ENCODE measurements at regions not wholly inside any gene's neighbourhood (a gene's known extent, or its start where the extent isn't known, plus 50 kb on each side); places are given as distances from the start of the nearest gene placed in this dataset.

- H3K27me3 Mint-ChIP-seq: no peaks in the 10 kb centered on the region
- H3K4me3 Mint-ChIP-seq: no peak overlapping the region
- no peaks in the 10 kb centered on the region for H3K9me3 Mint-ChIP-seq (ENCODE audit: low read depth)
- no peaks in the 10 kb centered on the region for H3K36me3 Mint-ChIP-seq
- H3K4me1 Mint-ChIP-seq (ENCODE audit: low read depth): no peaks in the 10 kb centered on the region
- H3K27ac Mint-ChIP-seq: no peak overlapping the region
These were observed 1136.3 kb upstream of the B3GALT2 start for GRCh38 chr1:194322751-194323150.

- Mint-ChIP-seq H3K27me3 (no peaks in the 10 kb centered on the region), H3K4me3 (no peak overlapping the region), H3K9me3 (ENCODE audit: low read depth) (no peaks in the 10 kb centered on the region), H3K4me1 (ENCODE audit: low read depth) (no peaks in the 10 kb centered on the region), H3K27ac (no peak overlapping the region), H3K36me3 (no peaks in the 10 kb centered on the region)
These were observed 1132.4 kb upstream of the B3GALT2 start for GRCh38 chr1:194318790-194319280.

GRCh38 chr1:194309697-194310096 lies 1123.3 kb upstream of the B3GALT2 start:
- Mint-ChIP-seq H3K9me3 (ENCODE audit: low read depth) (no peaks in the 10 kb centered on the region), H3K27ac (no peak overlapping the region), H3K4me3 (no peak overlapping the region), H3K27me3 (no peaks in the 10 kb centered on the region), H3K36me3 (no peaks in the 10 kb centered on the region), H3K4me1 (ENCODE audit: low read depth) (no peaks in the 10 kb centered on the region)

GRCh38 chr1:194309269-194309668 lies 1122.9 kb upstream of the B3GALT2 start:
- no peaks in the 10 kb centered on the region for H3K36me3 Mint-ChIP-seq
- no peaks in the 10 kb centered on the region for H3K27me3 Mint-ChIP-seq
- no peaks in the 10 kb centered on the region for H3K4me1 Mint-ChIP-seq (ENCODE audit: low read depth)
- H3K4me3 Mint-ChIP-seq: no peak overlapping the region
- no peaks in the 10 kb centered on the region for H3K9me3 Mint-ChIP-seq (ENCODE audit: low read depth)
- H3K27ac Mint-ChIP-seq: no peak overlapping the region

- H3K4me3 Mint-ChIP-seq: no peak overlapping the region
- H3K9me3 Mint-ChIP-seq (ENCODE audit: low read depth): no peaks in the 10 kb centered on the region
- no peak overlapping the region for H3K27ac Mint-ChIP-seq
- H3K27me3 Mint-ChIP-seq: no peaks in the 10 kb centered on the region
- H3K4me1 Mint-ChIP-seq (ENCODE audit: low read depth): peaks cover 15% of the 10 kb centered on the region
- no peaks in the 10 kb centered on the region for H3K36me3 Mint-ChIP-seq
These were observed 1114.4 kb upstream of the B3GALT2 start for GRCh38 chr1:194300776-194301175.

- no peak overlapping the region for H3K4me3 Mint-ChIP-seq
- H3K36me3 Mint-ChIP-seq: no peaks in the 10 kb centered on the region
- H3K4me1 Mint-ChIP-seq (ENCODE audit: low read depth): peaks cover 19% of the 10 kb centered on the region
- H3K27me3 Mint-ChIP-seq: no peaks in the 10 kb centered on the region
- H3K9me3 Mint-ChIP-seq (ENCODE audit: low read depth): no peaks in the 10 kb centered on the region
- H3K27ac Mint-ChIP-seq: no peak overlapping the region
These were observed 1113.9 kb upstream of the B3GALT2 start for GRCh38 chr1:194300340-194300739.

- Mint-ChIP-seq H3K27ac (peak overlapping the region; percentile 74), H3K9me3 (ENCODE audit: low read depth) (no peaks in the 10 kb centered on the region), H3K4me3 (no peak overlapping the region), H3K36me3 (no peaks in the 10 kb centered on the region), H3K27me3 (no peaks in the 10 kb centered on the region), H3K4me1 (ENCODE audit: low read depth) (peaks cover 21% of the 10 kb centered on the region)
These were observed 1111.7 kb upstream of the B3GALT2 start for GRCh38 chr1:194298007-194298598.

- Mint-ChIP-seq H3K36me3 (no peaks in the 10 kb centered on the region), H3K9me3 (ENCODE audit: low read depth) (no peaks in the 10 kb centered on the region), H3K27ac (no peak overlapping the region), H3K4me1 (ENCODE audit: low read depth) (peaks cover 21% of the 10 kb centered on the region), H3K4me3 (no peak overlapping the region), H3K27me3 (no peaks in the 10 kb centered on the region)
These were observed 1110.7 kb upstream of the B3GALT2 start for GRCh38 chr1:194297094-194297493.

- H3K4me3 Mint-ChIP-seq: no peak overlapping the region
- H3K36me3 Mint-ChIP-seq: no peaks in the 10 kb centered on the region
- H3K27ac Mint-ChIP-seq: no peak overlapping the region
- H3K27me3 Mint-ChIP-seq: no peaks in the 10 kb centered on the region
- peaks cover 23% of the 10 kb centered on the region for H3K4me1 Mint-ChIP-seq (ENCODE audit: low read depth)
- no peaks in the 10 kb centered on the region for H3K9me3 Mint-ChIP-seq (ENCODE audit: low read depth)
These were observed 1109.8 kb upstream of the B3GALT2 start for GRCh38 chr1:194296201-194296600.

- no peaks in the 10 kb centered on the region for H3K36me3 Mint-ChIP-seq
- H3K27me3 Mint-ChIP-seq: no peaks in the 10 kb centered on the region
- no peak overlapping the region for H3K4me3 Mint-ChIP-seq
- H3K9me3 Mint-ChIP-seq (ENCODE audit: low read depth): no peaks in the 10 kb centered on the region
- H3K27ac Mint-ChIP-seq: no peak overlapping the region
- H3K4me1 Mint-ChIP-seq (ENCODE audit: low read depth): peaks cover 28% of the 10 kb centered on the region
These were observed 1109.3 kb upstream of the B3GALT2 start for GRCh38 chr1:194295685-194296084.

GRCh38 chr1:194293851-194294405 lies 1107.5 kb upstream of the B3GALT2 start:
- H3K4me1 Mint-ChIP-seq (ENCODE audit: low read depth): peaks cover 42% of the 10 kb centered on the region
- H3K27me3 Mint-ChIP-seq: no peaks in the 10 kb centered on the region
- H3K9me3 Mint-ChIP-seq (ENCODE audit: low read depth): no peaks in the 10 kb centered on the region
- no peaks in the 10 kb centered on the region for H3K36me3 Mint-ChIP-seq
- H3K4me3 Mint-ChIP-seq: no peak overlapping the region
- peak overlapping the region; percentile 1 for H3K27ac Mint-ChIP-seq

GRCh38 chr1:194292966-194293365 lies 1106.6 kb upstream of the B3GALT2 start:
- Mint-ChIP-seq H3K27ac (no peak overlapping the region), H3K36me3 (no peaks in the 10 kb centered on the region), H3K4me3 (no peak overlapping the region), H3K9me3 (ENCODE audit: low read depth) (no peaks in the 10 kb centered on the region), H3K4me1 (ENCODE audit: low read depth) (peaks cover 41% of the 10 kb centered on the region), H3K27me3 (no peaks in the 10 kb centered on the region)

GRCh38 chr1:194289569-194290266 lies 1103.3 kb upstream of the B3GALT2 start:
- no peaks in the 10 kb centered on the region for H3K36me3 Mint-ChIP-seq
- peak overlapping the region; percentile 36 for H3K27ac Mint-ChIP-seq
- H3K9me3 Mint-ChIP-seq (ENCODE audit: low read depth): no peaks in the 10 kb centered on the region
- H3K4me1 Mint-ChIP-seq (ENCODE audit: low read depth): peaks cover 33% of the 10 kb centered on the region
- peak overlapping the region; percentile 61 for H3K4me3 Mint-ChIP-seq
- no peaks in the 10 kb centered on the region for H3K27me3 Mint-ChIP-seq

- H3K9me3 Mint-ChIP-seq (ENCODE audit: low read depth): no peaks in the 10 kb centered on the region
- no peak overlapping the region for H3K4me3 Mint-ChIP-seq
- H3K36me3 Mint-ChIP-seq: no peaks in the 10 kb centered on the region
- H3K4me1 Mint-ChIP-seq (ENCODE audit: low read depth): peaks cover 33% of the 10 kb centered on the region
- H3K27ac Mint-ChIP-seq: no peak overlapping the region
- H3K27me3 Mint-ChIP-seq: no peaks in the 10 kb centered on the region
These were observed 1101.8 kb upstream of the B3GALT2 start for GRCh38 chr1:194288238-194288637.

- no peak overlapping the region for H3K4me3 Mint-ChIP-seq
- H3K4me1 Mint-ChIP-seq (ENCODE audit: low read depth): peaks cover 14% of the 10 kb centered on the region
- no peaks in the 10 kb centered on the region for H3K36me3 Mint-ChIP-seq
- H3K27ac Mint-ChIP-seq: peak overlapping the region; percentile 16
- no peaks in the 10 kb centered on the region for H3K9me3 Mint-ChIP-seq (ENCODE audit: low read depth)
- H3K27me3 Mint-ChIP-seq: no peaks in the 10 kb centered on the region
These were observed 1095.0 kb upstream of the B3GALT2 start for GRCh38 chr1:194281376-194281775.

All from activated naive CD8-positive, alpha-beta T cell (primary cell).